ENCODE measurements at regions not wholly inside any gene's neighbourhood (a gene's known extent, or its start where the extent isn't known, plus 50 kb on each side); places are given as distances from the start of the nearest gene placed in this dataset.

- Histone ChIP-seq H3K4me3 (replicated peaks in 1 of 3; ENCODE audit: insufficient read depth in 1 of 3, low read depth in 1 of 3, low read length in 3 of 3) (no peak overlapping the region), H3K36me3 (ENCODE audit: control insufficient read depth in 2 of 2, extremely low read depth in 1 of 2, insufficient read depth in 2 of 2, low read length in 2 of 2) (no peaks in the 10 kb centered on the region), H3K27ac (ENCODE audit: insufficient read depth, low read depth, low read length) (no peak overlapping the region), H3K9me1 (replicated peaks; ENCODE audit: control insufficient read depth, extremely low read depth, insufficient read depth, low read length) (no peaks in the 10 kb centered on the region), H3K79me2 (ENCODE audit: control insufficient read depth, insufficient read depth, low read length) (no peaks in the 10 kb centered on the region), H3K9me3 (replicated peaks; ENCODE audit: control insufficient read depth, insufficient read depth, low read length) (no peaks in the 10 kb centered on the region), H3K4me2 (ENCODE audit: insufficient read depth, low read length) (no peak overlapping the region), H3K4me1 (ENCODE audit: control insufficient read depth, extremely low read depth, insufficient read depth, low read length) (no peaks in the 10 kb centered on the region), H3K9ac (replicated peaks; ENCODE audit: extremely low read depth, insufficient read depth, low read length) (no peak overlapping the region), H3K27me3 (ENCODE audit: control insufficient read depth in 2 of 2, insufficient read depth in 2 of 2, low read length in 2 of 2) (peaks cover 13 to 40% of the 10 kb centered on the region in 2 experiments), H2AFZ (ENCODE audit: low read depth, low read length) (no peak overlapping the region), H4K20me1 (replicated peaks; ENCODE audit: control insufficient read depth, extremely low read depth, insufficient read depth, low read length) (no peaks in the 10 kb centered on the region)
- FAIRE-seq, result no peak
- BruUV-seq (replicated peaks), result no TSS peak
- ChIA-PET POLR2A (no interaction called here), CTCF (no interaction called here)
- DNase-seq (ENCODE audit: low read depth, low spot score), result no peak
- TF ChIP-seq MAX (IDR thresholded peaks at IDR 0.05; ENCODE audit: insufficient read depth, insufficient read length) (no peak), POLR2AphosphoS5 (IDR thresholded peaks at IDR 0.05; ENCODE audit: insufficient read depth, low read depth, low read length) (no peak), GATA2 (IDR thresholded peaks at IDR 0.05; ENCODE audit: insufficient read depth, insufficient read length, low read depth, low read length) (no peak), JUN (IDR thresholded peaks at IDR 0.05; ENCODE audit: borderline replicate concordance, insufficient read depth, insufficient read length, low read depth) (no peak), POLR2A (IDR thresholded peaks at IDR 0.05; ENCODE audit: low read depth, low read length) (no peak), MYC (IDR thresholded peaks at IDR 0.05; ENCODE audit: low read depth, low read length) (no peak), EZH2 (IDR thresholded peaks at IDR 0.05; ENCODE audit: borderline replicate concordance, low read depth, low read length, severe bottlenecking) (no peak), FOS (IDR thresholded peaks at IDR 0.05; ENCODE audit: borderline replicate concordance, insufficient read depth, low read length) (no peak), CTCF (IDR thresholded peaks at IDR 0.05; ENCODE audit: extremely low read depth in 1 of 2, insufficient read depth in 1 of 2, low read depth in 1 of 2, low read length in 2 of 2) (no peak)
- dilution Hi-C loops (cut with MboI; ENCODE audit: extremely low pct_ligation_motif_present, low sequenced_read_pairs), result no loop called here
- intact Hi-C loops (cut with micrococcal nuclease), result no loop called here
Observed at GRCh38 chr4:145315811-145316225, 135.4 kb upstream of the OTUD4 start.

Data from endothelial cell of umbilical vein (primary cell).